ENCODE measurements at regions not wholly inside any gene's neighbourhood (a gene's known extent, or its start where the extent isn't known, plus 50 kb on each side); places are given as distances from the start of the nearest gene placed in this dataset.
A peak's percentile ranks its signal among the peaks of the same experiment; 100 is the strongest.
"Not testable (repeated sequence)": the region's sequence is repeated elsewhere in the genome, so short reads cannot be mapped to it uniquely, and the experiment has no call there.

DNA sequence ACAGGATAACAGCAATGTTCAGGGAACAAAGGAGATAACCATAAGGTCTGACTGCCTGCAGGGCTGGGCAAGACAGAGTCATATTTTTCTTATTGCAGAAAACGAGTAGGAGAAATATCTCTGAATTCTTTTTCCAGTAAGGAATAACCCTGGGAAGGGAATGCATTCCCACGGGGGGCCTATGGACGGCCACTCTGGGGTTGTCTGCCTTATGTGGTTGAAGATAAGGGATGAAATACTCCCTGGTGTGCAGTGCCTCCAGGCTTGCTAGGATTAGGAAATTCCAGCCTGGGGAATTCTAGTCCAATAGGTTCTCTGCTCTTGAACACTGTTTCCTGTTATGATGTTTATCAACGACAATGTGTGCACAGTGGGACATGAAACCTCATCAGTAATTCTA, 185.3 kb upstream of the HSFY2 start:
- DNase-seq (ENCODE audit: low read depth) = peak; percentile 0
- TF ChIP-seq, protein P1, sequence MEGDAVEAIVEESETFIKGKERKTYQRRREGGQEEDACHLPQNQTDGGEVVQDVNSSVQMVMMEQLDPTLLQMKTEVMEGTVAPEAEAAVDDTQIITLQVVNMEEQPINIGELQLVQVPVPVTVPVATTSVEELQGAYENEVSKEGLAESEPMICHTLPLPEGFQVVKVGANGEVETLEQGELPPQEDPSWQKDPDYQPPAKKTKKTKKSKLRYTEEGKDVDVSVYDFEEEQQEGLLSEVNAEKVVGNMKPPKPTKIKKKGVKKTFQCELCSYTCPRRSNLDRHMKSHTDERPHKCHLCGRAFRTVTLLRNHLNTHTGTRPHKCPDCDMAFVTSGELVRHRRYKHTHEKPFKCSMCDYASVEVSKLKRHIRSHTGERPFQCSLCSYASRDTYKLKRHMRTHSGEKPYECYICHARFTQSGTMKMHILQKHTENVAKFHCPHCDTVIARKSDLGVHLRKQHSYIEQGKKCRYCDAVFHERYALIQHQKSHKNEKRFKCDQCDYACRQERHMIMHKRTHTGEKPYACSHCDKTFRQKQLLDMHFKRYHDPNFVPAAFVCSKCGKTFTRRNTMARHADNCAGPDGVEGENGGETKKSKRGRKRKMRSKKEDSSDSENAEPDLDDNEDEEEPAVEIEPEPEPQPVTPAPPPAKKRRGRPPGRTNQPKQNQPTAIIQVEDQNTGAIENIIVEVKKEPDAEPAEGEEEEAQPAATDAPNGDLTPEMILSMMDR (IDR thresholded peaks at IDR 0.05; ENCODE audit: insufficient read depth, low read depth, low read length) = no peak
- H3K4me3 ChIP-seq (ENCODE audit: low read depth, low read length) = no peak overlapping the region

DNA sequence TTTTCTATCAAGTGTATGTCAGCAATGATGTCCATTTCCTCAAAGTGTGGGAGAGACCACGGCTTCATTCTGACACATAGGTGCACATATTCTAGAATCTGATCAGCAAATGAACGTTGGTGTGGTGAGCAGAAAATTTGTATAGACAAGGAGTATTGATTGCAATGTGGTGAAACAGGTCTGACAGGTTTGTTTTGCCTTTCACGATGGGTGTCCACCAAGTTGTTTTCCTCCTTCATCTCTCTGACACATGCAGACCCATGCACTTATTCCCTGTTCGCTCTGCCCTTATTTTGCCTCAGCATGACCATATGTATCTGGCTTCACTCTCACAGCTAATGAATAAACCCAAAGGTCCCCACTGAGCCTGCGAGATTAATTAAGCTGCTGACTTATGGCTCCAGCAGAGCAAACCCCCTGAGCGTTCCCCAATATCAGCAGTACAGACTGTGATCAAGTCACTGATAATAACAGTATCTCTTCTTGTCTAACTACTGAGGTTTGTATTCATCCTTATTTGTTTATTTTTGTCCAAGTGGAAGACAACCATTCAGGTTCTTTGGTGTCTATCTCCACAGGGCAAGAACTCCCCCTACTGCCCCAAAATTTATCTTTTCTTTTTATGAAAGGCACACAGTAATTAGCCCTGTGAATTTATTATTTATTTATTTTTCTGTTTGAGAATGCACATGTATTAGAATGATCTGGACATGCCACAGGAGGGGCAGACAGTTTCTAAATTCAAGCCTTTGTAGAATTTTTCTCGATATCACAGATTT, 178.3 kb upstream of the HSFY2 start:
- TF ChIP-seq, protein P1 (IDR thresholded peaks at IDR 0.05; ENCODE audit: insufficient read depth, low read depth, low read length) = no peak
- DNase-seq (ENCODE audit: low read depth) = no peak
- no peak overlapping the region for H3K4me3 ChIP-seq (ENCODE audit: low read depth, low read length)

DNA sequence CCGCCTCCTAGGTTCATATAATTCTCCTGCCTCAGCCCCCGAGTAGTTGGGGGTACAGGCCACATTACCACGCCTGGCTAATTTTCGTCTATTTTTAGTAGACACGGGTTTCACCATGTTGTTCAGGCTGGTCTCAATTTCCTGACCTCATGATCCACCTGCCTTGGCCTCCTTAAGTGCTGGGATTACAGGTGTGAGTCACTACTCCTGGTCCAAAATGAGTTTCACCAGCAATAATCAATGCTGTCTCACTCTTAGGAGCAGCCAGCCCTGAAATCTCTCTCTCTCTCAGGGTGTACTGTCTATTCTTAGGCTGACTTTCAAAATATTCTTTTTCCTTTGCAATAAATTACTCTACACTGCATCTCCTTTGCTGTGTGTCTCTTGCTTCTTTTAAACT, 177.5 kb upstream of the HSFY2 start:
- TF ChIP-seq, protein P1 (IDR thresholded peaks at IDR 0.05; ENCODE audit: insufficient read depth, low read depth, low read length) = no peak
- DNase-seq (ENCODE audit: low read depth) = no peak
- H3K4me3 ChIP-seq (ENCODE audit: low read depth, low read length) = no peak overlapping the region

DNA sequence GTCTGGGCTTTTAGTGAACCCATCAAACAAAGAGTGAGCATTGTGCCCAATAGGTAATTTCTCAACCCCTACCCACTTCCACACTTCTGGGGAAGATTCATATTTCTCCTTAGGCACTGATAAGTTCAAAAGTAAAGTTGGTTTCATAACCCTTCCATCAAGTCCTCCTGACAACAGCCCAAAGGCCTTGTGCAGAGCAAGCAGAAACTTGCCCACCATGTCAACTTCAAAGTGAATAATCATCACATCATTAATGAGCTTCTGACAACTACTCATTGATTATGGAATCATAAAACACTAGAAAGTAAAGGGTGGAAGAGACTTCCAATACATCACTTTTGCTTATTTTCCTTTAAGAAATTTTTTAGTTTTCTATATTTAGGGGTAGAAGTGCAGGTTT, 163.3 kb upstream of the HSFY2 start:
- TF ChIP-seq, protein P1 (IDR thresholded peaks at IDR 0.05; ENCODE audit: insufficient read depth, low read depth, low read length) = no peak
- no peak overlapping the region for H3K4me3 ChIP-seq (ENCODE audit: low read depth, low read length)
- no peak for DNase-seq (ENCODE audit: low read depth)

DNA sequence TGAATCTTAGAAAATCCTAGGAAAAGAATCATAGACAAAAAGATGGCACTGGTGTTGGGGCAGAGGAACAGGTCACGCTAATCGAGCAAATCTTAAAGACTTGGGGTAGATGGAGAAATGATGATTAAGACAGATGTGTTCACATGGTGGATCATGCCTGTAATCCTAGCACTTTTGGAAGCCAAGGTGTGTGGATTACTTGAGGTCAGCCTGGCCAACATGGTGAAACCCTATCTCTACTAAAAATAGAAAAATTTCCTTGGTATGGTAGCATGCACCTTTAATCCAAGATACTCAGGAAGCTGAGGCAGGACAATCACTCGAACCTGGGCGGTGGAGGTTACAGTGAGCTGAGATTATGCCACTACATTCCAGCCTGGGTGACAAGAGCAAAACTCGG, 145.7 kb upstream of the HSFY2 start:
- no peak overlapping the region for H3K4me3 ChIP-seq (ENCODE audit: low read depth, low read length)
- no peak for DNase-seq (ENCODE audit: low read depth)
- TF ChIP-seq, protein P1 (IDR thresholded peaks at IDR 0.05; ENCODE audit: insufficient read depth, low read depth, low read length) = no peak

DNA sequence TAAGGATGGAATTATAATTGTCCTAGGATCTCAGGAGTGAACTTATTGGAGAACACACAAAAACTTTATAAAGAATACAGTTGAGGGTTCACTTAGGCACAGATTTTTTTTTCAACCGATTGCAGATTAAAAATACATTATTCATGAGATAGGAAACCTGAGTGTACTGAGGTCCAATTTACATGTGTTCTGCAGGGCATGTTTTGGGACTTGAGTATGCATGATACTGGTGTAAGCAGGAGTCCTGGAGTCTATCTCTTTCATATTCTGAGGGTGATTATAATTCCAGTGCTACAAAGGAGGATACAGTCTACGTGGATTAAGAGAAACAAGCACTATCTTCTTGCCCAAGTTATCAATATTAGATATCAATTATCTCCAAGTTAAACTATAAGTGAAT, 139.3 kb upstream of the HSFY2 start:
- TF ChIP-seq, protein P1 (IDR thresholded peaks at IDR 0.05; ENCODE audit: insufficient read depth, low read depth, low read length) = no peak
- no peak for DNase-seq (ENCODE audit: low read depth)
- H3K4me3 ChIP-seq (ENCODE audit: low read depth, low read length) = no peak overlapping the region

DNA sequence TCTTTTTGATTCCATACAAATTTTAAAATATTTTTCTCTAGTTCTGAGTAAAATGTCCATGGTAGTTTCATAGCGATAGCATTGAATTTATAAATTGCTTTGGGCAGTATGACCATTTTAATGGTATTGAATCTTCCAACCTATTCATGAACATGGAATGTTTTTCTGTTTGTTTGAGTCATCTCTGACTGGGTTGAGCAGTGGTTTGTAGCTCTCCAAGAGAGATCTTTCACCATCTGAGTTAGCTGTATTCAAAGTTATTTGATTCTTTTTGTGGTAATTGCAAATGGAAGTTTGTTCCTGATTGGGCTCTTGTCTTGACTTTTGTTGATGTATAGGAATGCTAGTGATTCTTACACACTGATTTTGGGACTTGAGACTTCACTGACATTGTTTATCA, 136.3 kb upstream of the HSFY2 start:
- DNase-seq (ENCODE audit: low read depth) = no peak
- no peak overlapping the region for H3K4me3 ChIP-seq (ENCODE audit: low read depth, low read length)
- TF ChIP-seq, protein P1 (IDR thresholded peaks at IDR 0.05; ENCODE audit: insufficient read depth, low read depth, low read length) = no peak

DNA sequence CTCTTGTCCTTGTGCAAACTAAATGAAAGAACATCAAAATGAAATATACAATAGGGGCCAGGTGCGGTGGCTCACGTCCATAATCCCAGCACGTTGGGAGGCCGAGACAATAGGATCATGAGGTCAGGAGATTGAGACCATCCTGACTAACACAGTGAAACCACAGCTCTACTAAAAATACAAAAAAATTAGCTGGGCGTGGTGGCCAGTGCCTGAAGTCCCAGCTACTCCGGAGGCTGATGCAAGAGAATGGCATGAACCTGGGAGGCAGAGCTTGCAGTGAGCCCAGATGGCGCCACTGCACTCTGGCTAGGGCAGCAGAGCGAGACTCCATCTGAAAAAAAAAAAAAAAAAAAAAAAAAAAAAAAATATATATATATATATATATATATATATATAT, 132.7 kb upstream of the HSFY2 start:
- not testable (repeated sequence) for H3K4me3 ChIP-seq (ENCODE audit: low read depth, low read length); DNase-seq (ENCODE audit: low read depth)

All from fibroblast of villous mesenchyme (primary cell).